ENCODE measurements at regions not wholly inside any gene's neighbourhood (a gene's known extent, or its start where the extent isn't known, plus 50 kb on each side); places are given as distances from the start of the nearest gene placed in this dataset.
A peak's percentile ranks its signal among the peaks of the same experiment; 100 is the strongest.

DNA sequence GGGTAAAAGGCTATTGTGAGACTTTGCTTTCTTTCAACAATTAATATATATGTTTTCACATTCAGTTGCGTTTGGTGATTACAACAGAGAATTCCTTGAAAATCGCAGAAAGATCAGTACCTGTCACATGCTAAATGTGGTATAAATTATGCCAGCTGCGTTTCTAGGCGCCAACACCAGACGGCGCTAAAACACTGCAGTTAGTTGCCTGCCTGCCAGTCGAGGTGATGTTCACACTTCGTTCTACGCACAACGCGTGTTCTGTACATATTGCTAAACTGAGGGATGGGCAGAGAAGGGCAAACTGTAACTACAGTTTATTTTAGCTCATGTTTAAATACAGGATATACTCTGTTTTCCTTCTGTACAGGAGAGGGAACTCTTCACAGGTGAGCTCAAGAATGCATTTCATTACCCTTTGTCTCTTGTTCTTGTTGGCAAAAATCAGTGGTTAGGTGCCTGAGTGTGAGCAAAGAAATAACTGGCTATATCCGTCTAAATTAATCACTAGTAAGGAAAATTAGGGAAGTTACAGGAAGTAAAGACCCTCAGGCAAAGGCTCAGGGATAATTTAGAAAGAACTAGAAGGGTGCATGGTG is 100.1 kb upstream of the RGS17 start:
- peak; percentile 71 for DNase-seq (ENCODE audit: low spot score)

DNA sequence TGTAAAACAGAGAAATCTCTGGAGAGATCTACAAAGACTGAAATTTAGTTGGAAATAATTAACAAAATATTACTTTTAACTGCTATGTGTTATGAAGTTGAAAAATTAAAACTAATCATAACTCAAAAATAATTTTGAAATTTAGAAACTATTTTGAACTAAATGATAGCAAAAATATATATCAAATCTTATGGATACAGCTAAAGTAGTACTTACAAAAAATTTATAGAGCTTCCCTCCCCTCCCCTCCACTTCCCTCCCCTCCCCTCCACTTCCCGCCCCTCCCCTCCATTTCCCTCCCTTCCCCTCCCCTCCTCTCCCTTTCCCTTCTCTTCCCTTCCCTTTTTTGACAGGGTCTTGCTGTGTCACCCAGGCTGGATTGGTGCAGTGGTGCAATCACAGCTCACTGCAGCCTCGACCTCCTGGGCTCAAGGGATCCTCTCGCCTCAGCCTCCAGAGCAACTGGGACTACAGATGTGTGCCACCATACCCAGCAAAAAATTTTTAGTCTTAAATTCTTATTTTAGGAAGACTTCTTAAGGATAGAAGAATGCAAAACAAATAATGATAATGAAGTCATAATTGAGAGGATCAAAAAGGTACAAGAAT is 87.2 kb upstream of the RGS17 start:
- DNase-seq (ENCODE audit: low spot score), result no peak

DNA sequence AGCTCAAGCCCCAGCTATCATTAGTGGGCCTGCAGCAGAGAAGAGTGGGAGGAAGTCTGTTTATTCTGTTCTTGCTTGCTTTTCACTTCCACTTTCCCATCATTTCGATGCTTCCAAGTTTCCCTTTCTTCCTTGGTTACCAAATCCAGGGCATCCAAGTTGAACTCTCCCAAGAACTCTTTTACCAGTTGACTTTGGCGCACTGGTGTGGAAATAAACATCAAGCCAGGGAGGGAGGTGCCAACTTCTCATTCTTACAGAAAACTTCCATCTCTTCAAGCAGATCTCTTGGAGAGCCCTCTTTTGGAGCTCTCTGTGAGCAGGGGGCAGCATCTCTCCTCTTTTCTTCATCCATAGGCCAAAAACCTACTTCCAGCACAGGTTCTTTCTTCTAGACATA is 85.7 kb upstream of the RGS17 start:
- DNase-seq (ENCODE audit: low spot score), result no peak

DNA sequence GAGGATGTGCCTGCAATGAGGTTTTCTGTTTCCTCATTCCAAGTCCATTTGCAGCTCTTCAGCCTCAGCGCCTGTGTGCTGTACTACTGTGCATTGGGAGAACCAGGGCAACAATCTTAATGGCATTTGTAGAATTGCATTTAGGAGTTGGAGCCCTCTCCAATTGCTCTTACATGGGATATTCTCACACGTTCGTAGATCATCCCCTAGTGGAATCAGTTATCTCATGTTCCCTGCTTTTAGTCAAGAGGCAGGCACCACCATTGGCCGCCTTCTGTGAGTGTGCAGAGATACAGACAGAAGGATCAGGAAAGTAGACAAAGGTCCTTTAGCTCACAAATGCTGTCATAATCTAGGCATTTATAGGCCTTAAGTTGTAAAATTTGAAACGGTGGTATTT is 84.2 kb upstream of the RGS17 start:
- no peak for DNase-seq (ENCODE audit: low spot score)

DNA sequence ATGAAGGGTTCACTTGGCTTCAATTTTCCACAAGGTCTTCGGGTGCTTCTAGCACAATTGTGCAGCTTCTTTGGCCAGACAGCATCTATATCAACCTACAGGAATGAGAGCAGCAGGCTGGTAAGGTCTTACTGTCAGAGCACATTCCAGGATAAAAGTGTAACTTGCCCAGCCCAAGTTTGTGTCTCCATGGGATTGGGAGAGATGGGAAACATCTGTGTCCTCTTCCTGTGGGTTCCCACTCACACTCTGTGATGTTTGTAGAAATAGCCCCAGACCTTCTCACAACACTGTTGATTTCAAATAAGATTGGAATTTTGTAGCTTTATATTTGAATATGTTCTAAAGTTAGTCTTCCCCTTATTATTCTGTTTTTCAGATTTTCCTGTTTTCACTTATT is 83.4 kb upstream of the RGS17 start:
- no peak for DNase-seq (ENCODE audit: low spot score)

DNA sequence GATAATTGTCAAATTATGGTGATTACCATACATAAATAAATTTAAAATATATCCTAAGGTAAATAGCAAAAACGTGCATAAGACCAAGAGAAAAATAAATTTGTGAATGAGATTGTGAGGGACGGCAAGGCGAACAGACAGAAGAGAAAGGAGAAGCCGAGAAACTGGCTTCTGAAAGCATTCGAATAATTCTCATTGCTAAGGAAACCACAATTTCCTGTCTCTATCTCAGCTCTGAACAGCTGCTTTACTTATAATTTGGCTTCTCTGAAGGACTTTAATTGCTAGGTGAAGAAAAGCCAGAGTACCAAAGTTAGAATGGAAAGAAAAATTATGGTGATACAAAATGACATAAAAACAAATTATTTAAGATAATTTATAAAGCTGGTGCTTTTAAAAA is 79.0 kb upstream of the RGS17 start:
- no peak for DNase-seq (ENCODE audit: low spot score)

DNA sequence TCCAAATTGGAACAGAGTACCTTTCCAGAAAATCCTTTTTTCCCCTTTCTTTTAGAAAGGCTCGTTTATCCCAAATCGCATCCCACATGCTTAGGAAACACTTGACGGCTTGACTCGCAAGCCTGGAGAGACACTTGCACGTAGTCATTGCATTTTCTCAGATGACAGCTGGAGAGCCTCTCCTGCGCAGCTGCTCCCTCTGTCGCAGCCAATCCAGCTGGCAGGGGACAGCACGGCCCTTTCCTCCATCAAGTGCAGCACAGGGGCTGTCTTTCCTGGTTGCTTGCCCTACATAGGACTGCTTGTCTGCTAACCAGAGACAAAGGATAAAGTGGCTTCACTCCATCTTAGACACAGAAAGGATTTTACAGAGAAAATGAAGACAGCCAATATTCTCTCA is 77.6 kb upstream of the RGS17 start:
- DNase-seq (ENCODE audit: low spot score), result no peak

DNA sequence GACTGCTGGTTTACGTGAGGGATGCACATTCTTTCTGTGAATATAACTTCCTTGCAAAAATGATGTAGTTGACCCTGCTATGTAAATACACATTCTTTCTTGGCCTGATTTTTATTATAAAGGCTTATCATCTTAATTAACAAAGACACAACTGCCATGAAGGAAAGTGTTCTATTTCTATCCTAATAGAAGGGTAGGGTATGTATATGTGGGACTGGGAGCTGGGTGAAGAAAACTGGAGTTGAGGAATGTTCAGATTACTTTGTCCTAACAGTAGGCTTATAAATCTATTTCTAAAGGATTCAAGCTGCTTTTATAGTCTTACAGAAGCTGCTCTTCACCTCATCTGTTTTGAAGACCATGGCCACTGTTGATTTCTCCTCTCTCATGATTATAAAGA is 76.5 kb upstream of the RGS17 start:
- no peak for DNase-seq (ENCODE audit: low spot score)

DNA sequence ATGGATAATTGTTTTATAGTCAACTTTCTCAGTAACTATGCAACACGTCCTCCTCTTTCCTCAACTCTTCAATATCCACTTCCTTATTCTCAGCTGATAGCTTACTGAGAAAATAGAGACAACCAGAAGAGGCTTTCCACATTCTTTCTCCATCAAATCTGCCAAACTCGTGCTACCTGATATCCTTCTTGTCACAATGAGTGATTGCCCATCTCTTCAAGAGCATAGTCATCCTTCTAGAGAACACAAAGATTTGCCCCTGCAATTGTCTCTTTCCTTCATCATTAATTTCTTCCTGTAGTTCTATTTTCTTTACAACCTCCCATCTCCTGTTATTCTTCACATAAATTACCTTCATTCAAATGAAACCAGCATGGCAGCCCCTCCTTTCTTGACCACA is 75.9 kb upstream of the RGS17 start:
- DNase-seq (ENCODE audit: low spot score), result no peak

DNA sequence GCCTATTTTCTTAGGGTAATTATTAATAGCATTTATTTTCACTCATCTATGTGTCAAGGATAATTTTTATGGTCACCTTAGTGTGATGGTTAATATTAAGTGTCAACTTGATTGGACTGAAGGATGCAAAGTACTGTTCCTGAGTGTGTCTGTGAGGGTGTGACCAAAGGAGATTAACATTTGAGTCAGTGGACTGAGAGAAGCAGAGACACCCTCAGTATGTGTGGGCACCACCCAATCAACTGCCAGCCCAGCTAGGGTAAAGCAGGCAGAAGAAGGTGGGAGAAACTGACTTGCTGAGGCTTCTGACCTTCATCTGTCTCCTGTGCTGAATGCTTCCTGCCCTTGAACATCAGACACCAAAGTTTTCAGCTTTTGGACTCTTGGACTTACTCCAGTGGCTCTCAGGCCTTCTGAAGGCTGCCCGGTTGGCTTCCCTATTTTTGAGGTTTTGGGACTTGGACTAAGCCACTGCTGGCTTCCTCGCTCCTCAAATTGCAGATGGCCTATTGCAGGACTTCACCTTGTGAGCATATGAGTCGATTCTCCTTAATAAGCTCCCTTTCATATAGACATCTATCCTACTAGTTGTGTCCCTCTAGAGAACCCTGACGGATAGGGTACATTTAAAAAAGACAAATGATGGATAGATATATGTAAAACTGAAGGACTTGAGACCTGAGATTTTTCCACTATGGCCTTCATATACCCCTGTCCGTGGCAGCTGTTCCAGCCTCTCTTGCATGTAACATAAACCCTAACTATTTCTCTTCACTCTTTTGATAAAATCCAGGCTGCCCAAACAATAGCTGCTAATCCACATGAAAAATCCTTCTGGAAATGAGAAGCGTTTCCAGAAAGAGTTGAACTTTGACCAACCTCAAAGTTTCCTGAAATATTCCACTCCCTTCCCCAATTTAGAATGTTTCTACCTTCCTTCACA is 62.1 kb upstream of the RGS17 start:
- DNase-seq (ENCODE audit: low spot score), result no peak

DNA sequence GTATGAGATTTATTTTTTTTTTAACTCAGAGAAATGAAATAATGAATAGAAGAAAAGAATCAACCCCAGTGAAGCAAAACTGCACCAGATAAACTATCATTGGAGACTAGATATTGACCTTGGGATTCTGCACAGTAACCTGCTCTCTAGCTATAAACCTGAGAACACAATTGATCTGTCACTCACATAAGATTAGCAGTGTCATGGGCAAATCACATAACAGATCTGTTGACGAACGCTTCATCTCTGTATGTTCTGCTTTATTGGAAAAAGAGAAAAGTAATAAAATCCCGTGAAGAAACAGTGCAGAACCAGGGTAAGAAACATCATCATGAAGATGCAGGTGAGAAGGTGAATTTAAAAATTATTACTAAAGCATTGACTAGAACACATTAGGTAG is 52.8 kb upstream of the RGS17 start:
- DNase-seq (ENCODE audit: low spot score), result no peak

Data from ecto neural progenitor cell (in vitro differentiated cells).